HL-60/S4 treated with phorbol 12-myristate 13-acetate at 8.2 ng/mL for 4 days and 3 days (cell line): ENCODE measurements at regions not wholly inside any gene's neighbourhood (a gene's known extent, or its start where the extent isn't known, plus 50 kb on each side); places are given as distances from the start of the nearest gene placed in this dataset.

Experiments used
- in situ Hi-C: fragments of 300-500 bp; cut with MboI; formaldehyde crosslinking; loops from 2 replicates; pipeline ENCODE4 v1.15.0; 2022; ENCODE audit warnings: low sequenced_read_pairs

DNA sequence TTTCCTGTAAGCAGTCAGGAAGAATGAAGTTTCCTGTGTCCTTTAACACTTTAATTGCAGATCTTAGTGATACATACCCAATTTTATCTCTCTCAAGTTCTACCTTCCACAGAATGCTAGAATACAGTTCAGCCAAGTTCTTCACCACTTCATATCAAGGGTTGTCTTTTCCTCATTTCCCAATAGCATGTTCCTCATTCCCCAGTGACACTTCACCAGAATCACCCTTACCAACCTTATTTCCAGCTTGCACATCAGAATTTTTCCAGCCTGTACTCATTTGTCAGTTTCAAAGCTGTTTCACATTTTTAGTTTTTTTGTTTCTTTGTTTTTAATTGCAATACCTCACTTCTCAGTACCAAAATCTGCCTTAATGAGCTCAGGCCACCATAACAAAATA lies 126.1 kb downstream of the ESM1 start:
- in situ Hi-C loops = no loop called here

DNA sequence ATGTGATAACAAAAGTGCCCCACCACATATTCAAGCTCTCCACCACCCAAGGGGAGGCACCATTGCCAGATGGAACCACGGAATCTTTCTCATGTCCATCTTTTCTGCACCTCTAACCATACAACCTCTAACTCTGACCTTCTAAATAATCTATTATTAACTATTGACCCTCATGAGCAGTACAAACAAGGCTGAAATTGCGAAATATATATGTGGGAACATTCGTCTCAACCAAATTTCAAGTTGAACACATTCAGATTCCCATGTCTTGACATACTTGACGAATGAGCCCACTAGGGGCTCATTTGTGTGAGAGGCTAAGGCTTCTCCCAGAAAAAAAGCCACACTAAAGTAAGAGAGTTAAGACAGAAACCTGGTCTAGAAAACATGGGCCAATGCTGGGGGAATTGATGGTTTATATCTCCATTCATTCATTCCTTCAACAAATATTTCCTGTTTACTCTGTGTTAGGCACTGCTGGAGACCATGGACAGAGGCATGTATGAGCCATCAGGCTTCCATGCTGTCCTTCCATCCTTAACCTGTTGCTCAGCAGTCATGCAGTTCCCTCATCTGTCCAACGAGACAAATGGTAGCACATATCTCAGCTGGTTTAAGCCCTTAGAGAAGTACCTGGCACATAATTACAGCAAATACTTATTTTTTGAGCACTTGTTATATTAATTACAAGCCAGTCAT lies 130.4 kb downstream of the ESM1 start:
- in situ Hi-C loops = no loop called here

DNA sequence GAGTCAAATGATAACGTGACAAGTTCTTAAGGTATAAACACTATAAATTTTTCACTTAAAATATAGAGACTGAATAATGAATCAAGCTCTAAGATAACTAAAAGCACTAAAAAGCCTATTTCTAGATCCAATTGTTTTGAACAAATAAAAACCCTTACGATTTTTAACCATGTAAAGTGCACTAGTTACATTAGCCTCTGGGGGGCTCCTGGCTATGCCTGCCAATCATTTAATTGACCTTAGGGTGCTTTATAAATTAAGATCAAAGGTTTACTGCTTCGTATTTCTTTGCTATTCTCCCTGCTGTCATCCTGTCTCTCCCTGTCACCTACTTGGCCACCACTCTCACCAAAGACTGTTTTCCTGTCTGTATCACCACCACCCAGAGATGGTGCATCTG lies 133.4 kb downstream of the ESM1 start:
- in situ Hi-C loops = no loop called here

DNA sequence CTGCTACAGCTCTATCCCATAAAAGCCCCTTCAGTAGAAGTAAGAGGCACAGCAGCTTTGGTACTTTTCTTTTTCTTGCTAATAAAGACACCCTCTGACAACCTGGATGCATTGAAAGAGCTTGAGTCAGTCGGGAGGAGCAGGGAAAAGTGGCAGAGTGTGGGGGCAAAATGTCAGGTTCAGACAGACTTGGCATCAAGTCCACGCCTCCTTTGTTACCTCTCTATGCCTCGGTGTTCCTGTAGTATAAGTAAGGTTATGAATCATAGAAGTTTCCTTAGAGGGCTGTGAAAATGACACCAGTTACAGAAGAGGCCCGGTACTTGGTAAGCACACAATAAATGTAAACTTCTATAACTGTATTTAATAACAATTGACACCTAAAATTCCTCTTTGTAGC lies 133.9 kb downstream of the ESM1 start:
- in situ Hi-C loops = no loop called here

DNA sequence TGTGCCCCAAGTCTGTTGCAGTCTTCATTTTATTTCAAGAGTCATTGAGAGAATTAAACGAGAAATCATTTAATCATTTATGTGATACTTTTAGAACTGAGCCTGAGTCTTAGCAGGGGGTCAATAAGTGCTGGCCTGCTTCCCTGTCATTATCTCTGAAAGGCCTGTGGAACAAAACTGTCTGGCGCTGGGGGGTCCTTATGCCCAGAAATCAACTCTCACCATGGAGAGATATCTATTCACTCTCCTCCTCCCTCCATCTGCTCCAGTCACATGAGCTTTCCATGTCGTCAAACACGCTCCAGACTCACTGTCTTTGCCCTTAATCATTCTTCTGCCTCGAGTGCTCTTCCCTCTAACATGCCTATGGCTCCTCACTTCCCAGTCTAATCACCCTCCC lies 136.8 kb downstream of the ESM1 start:
- in situ Hi-C loops = loop anchor here (25.0 kb wide), 1 partner anchor 311 kb away; no protein-coding TSS in a partner anchor

DNA sequence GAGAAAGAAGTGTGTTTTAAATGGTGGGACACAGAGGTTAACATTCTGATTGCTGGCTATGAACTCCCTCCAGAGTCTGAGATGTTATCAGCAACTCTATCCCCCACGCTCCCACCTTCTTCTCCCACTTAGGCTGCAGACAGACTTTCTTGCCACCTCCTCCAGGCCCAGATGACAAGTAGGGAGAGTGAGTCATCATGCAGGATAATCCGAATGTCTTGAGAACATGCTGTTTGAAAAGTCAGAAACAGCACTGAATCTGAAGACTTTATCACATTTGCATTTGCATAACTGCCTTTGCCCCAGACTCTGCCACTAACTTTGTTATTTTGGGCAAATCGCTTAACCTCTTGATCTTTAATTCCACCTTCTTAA lies 139.8 kb downstream of the ESM1 start:
- in situ Hi-C loops = loop anchor here (25.0 kb wide), 1 partner anchor 308 kb away; no protein-coding TSS in a partner anchor

DNA sequence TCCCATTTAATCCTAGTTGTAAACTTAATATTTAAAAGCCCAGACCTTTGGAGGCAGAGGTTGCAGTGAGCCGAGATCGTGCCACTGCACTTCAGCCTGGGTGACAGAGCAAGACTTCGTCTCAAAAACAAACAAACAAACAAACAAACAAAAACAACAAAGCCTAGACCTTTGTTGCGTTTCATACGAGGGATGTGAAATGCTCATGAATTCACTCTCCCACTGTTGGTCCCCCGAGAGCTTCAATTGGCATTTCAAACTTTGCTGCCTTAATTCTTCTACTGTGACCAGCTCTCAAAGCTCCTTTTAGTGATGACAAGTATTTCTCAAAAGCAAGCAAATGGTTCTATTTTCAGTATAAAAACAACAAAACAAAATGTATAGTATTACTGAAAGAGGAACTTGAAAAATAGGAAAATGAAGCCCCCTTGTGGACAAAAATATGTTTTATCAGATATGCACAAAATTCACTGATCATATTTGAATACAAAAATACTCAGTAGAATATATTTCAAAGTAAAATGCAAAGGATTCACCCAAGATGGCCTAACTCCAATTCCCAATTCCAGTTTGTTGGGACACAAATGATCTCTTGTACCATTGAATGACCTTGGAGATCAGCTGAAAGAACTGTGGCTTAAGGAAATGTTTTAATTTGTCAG lies 140.4 kb downstream of the ESM1 start:
- in situ Hi-C loops = loop anchor here (25.0 kb wide), 1 partner anchor 308 kb away; no protein-coding TSS in a partner anchor

DNA sequence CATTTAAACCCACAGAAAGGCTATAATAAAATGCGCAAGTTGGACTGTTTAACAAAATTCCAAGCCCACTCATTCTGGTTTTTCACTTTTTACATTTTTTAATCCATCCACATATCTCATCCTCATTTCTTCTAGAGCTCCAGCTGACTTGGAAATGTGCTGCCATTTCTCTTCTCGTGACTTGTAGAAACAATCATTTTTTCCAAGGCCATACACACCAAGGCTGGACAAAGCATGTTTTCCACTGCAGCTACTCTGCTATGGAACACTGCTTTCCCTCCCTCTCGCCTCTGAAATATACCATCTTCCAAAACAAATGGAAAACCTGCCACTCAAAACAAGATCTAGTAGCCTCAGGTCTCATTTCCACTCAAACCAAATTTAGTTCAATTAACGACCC lies 141.1 kb downstream of the ESM1 start:
- in situ Hi-C loops = loop anchor here (25.0 kb wide), 1 partner anchor 307 kb away; no protein-coding TSS in a partner anchor

DNA sequence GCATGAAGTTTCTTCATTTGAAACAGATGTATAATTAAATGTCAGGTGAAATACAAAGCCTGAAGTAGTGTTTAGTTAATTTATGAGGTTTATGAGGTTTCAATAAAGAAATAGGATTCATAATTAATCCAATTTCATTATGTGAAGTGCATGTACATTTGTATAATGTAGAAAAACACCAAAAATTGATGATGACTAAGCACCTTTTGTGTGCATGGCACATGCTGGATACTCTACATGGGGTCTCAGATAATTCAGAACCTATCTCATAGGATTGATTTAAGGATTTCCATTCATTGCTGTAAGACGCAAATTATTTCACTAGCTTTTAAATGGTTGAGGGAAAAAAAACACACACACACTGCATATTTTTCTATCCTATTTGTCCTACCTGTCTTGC lies 143.9 kb downstream of the ESM1 start:
- in situ Hi-C loops = loop anchor here (25.0 kb wide), 1 partner anchor 304 kb away; no protein-coding TSS in a partner anchor

DNA sequence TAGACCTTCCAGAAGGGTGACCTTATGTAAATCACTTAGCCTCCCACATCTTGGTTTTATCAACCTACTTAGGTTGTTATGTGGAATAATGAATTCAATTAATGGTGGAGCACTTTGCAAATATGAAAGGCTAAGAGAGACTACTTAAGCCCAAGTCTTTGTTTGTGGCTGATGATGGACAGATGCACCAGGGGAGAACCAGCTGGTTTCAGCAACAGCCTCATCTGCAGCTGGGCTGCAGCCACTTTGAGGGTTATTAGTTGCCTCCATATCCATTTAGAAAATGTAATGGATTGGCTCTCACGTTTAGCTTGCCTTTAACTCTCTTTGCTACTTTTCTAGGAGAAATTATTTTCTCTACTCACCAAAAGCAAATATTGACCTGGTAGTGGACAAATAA lies 146.6 kb downstream of the ESM1 start:
- in situ Hi-C loops = loop anchor here (25.0 kb wide), 1 partner anchor 302 kb away; no protein-coding TSS in a partner anchor

DNA sequence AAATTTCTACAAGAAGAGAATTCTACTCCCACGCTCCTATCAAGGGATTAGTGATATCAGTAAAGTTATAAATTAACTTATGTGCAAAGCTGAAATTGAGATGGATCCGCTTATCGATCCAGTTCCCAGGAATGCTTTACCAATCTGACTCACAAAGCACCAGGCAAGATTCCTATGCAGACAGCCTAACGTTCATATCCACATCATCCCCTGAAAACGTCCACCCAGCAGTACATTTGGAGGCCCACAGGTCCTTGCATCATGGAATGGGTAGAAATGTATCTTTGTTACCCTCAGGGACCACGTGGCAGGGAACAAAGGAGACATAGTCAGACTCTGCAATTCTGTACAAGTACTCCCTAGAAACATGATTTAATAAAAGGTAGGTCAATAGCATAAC lies 147.4 kb downstream of the ESM1 start:
- in situ Hi-C loops = loop anchor here (25.0 kb wide), 1 partner anchor 301 kb away; no protein-coding TSS in a partner anchor

DNA sequence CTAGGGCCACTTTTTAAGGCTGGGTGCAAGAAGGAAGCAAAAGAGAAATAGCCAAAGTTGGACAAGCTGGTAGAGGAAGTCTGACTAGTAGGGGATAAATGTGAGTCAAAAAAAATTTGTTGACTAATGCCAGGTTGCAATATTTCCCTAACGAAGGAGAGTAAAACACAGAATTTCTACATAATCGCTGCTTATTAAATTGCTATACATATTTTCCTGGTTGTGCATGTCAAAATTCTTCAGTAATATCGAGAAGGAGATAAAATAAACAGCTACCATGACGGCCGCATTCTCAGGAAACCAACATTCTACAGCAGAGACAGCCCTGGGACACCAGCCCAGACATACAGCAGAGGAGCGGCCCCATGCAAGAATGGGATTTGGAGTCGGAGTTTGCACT lies 148.3 kb downstream of the ESM1 start:
- in situ Hi-C loops = loop anchor here (25.0 kb wide), 1 partner anchor 300 kb away; no protein-coding TSS in a partner anchor

DNA sequence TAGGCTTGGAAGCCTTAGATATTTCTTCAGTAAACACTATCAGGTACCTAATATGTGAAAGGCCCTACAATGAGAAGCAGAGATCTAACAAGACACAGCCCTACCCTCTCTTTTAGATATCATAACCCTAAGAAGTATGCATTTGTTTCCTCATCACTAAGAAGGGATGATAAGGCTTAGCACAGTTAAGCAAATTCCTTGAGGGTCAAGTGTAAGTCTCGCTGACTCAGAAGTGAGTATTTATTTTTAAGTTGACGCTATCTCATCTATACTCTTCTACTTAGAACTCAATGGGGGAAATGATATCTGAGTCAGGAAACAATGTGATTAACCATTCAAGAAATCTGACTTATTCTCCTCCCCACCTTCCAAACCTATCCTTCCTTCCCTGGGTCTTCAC lies 149.7 kb downstream of the ESM1 start:
- in situ Hi-C loops = loop anchor here (25.0 kb wide), 1 partner anchor 298 kb away; no protein-coding TSS in a partner anchor

DNA sequence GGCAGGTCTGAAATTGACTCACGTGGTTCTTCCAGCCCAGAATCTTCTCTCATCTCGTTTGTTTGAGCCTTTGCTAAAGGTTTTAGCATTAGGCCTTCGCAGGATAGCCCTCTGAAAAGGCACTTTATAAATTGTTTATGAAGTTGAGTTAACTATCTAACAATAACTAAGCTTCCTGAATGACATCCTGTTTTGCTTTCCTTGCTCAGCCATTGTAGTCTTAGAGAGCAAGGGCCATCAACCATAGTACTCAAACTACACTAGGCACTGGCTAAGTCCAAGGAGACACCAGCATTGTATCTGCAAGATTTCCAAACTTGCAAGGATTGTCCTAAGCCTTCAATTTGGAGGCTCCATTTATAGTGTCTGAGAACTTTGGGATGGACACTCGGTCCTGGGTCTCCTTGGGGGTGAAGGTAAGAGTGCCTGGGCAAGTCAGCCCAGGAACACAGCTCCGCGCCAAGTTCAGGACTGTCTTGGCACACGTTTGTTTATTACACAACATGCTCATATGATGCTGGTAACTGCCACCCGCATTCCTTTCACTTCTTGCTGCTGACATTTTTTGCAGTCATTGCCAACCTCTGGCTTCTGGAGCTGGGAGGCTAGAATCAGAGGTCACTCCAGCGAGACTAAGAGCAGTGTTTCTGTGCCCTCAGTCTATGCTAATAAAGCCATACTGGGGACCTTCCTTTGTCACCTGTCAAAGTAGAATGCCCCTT lies 151.1 kb downstream of the ESM1 start:
- in situ Hi-C loops = loop anchor here (25.0 kb wide), 1 partner anchor 297 kb away; no protein-coding TSS in a partner anchor

DNA sequence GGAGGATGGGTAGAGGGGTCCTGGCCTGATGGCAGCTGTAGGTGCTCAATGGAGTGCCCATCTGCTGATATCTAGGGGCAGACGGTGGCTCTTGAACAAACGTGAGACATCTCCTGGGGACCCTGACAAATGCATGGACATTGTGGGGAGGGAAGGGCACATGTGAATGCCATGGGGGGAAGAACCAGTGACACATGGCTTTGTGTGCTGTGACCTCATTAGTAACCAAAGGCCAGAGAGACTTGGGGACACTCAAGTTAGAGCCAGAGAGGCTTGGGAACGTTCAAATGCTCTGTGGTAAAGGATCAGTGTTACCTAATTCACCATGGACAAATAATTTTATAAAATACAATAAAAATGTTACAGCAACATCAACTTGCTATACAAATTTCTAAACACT lies 151.8 kb downstream of the ESM1 start:
- in situ Hi-C loops = loop anchor here (25.0 kb wide), 1 partner anchor 296 kb away; no protein-coding TSS in a partner anchor

DNA sequence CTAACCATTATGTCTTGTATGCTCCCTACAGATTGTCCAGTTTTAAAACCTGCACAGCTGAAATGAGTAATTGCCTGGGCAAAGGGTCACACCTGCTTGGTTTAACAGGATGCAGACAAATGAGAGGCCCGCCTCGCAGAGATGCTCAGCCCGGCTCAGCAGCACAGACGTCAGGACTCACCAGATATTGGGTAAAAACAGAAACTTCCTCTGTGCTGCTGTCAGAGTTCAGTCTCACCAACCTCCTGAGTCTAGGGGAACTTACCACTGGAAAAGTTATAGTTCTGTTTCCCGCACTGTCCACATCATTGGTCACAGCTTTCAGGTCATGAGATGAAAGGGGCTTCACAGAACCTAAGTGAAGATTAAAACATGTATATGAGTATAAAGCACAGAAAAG lies 152.5 kb downstream of the ESM1 start:
- in situ Hi-C loops = loop anchor here (25.0 kb wide), 1 partner anchor 296 kb away; no protein-coding TSS in a partner anchor

DNA sequence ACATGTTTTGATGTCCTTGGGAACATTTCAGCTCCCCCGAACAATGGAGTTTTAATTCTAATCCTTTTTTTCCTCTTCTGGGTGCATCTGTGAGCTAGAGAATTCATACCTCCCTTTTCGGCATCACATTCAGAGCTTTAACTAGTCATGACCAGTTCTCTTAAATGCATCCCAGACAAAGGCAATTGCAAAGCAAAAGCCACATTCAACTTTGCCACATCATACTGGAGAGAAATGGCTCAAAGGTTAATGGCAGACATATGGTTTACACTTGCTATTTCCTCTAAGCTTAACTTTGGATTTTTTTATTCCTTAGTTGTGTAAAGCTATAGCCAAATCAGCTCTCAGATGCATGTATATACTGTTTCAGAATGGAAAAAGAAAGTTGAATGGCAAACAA lies 153.3 kb downstream of the ESM1 start:
- in situ Hi-C loops = loop anchor here (25.0 kb wide), 1 partner anchor 295 kb away; no protein-coding TSS in a partner anchor

DNA sequence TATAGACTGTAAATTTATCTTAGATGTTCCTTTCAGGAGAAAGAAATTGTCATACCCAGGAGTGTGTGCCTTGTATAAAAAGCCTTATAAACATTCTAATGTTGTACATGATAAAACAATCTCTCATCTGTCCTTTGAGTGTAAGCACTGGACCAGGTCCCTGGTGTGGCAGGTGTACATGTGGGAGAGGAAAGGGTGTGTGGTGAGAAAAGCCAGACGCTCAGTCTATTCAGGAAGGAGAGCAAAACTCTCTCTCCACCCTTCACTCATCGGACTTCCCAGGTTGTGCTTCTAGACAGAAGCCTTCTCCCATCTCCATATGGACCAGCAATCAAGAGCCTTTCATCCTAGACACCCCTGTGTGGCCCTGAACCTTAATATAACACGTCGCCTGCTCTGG lies 154.2 kb downstream of the ESM1 start:
- in situ Hi-C loops = loop anchor here (25.0 kb wide), 1 partner anchor 294 kb away; no protein-coding TSS in a partner anchor

DNA sequence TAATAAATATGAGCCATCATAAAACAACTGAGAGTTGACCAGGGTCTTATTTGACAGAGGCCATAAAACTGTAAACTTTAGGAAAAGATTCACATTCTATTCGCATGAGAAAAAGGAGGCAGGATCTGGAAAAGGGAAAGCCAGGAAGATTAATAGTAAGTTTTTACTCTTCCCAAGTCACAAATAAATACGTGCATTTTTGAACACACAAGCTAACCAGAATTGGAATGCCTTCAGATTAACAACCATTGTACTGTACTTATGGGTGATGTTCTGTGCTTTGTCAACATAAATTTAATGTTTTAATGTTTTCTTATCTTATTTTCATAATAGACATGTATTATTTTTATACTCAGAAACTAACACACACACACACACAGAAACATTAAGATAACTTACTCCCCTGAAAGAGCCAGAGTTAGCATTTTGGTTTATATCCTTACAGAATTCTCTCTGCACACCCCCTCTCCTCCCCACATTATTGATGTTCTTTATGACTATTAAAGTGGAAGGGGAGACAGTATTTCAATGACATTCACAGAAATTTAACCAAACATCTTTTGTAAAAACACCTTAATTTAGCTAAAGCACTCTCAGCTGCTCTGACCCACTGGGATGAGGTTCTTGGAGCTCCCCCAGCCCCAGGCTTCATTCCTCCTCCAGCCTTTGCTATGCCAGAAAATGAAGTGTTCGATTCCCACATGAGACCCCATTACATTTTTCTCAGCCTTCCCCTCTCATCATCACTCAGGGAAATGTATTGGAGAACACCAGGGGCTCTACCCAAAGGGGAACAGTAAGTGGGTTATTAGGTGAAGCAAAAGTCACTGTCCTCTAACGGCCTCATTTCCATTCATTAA lies 155.5 kb downstream of the ESM1 start:
- in situ Hi-C loops = loop anchor here (25.0 kb wide), 1 partner anchor 293 kb away; no protein-coding TSS in a partner anchor

DNA sequence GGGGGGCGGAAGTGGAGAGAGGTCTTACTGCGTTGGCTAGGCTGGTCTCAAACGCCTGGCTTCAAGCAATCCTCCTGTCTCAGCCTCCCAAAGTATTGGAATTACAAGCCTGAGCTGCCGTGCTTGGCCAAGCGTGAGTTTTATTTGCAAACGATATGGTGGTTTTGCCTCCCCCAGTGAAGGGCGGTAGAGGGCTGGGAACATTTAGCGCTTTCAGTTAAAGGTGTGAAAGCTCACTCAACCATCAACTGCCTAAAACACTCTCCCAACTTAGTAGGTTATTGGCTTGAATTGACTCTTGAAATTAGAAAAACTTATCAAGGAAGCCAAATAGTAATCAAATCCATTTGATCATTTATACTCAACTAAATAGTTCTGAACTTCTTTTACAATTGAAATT lies 156.3 kb downstream of the ESM1 start:
- in situ Hi-C loops = loop anchor here (25.0 kb wide), 1 partner anchor 292 kb away; no protein-coding TSS in a partner anchor
